ENCODE measurements at regions not wholly inside any gene's neighbourhood (a gene's known extent, or its start where the extent isn't known, plus 50 kb on each side); places are given as distances from the start of the nearest gene placed in this dataset.

DNA sequence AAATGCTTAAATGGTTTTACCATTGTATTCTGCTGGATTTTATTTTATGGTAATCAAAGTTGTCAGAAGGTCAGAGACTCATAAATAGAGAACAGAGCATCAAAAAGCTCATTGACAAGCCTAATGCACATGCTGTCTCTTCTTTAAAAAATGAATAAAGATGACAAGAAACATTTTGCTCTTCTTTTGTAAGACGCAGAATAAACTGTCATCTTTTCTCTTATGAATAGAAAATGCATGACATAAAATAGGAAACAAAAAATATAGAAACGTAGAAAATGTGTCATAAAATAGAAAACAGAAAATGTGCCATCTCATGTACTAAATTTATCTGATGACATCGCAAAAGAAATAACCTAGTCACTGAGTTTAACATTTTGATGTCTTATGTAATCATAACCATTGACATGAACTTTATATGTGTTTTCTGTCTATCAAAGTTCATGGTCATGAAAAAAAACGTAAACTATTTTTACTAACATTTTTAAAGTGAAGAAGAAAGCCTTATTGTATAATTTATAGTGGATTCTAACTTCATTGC is 484.1 kb downstream of the TRIML1 start:
- Histone ChIP-seq H3K4me3 (ENCODE audit: insufficient read depth in 1 of 2, low read depth in 1 of 2, low read length in 2 of 2) (no peak overlapping the region), H3K9ac (ENCODE audit: low read length) (no peak overlapping the region), H2BK15ac (ENCODE audit: low read depth, poor library complexity, severe bottlenecking) (no peak overlapping the region)

GRCh38 chr4:188624370-188624769 is 485.1 kb downstream of the TRIML1 start:
- Histone ChIP-seq H3K79me1 (replicated peaks; ENCODE audit: low read length, poor library complexity, severe bottlenecking) (no peaks in the 10 kb centered on the region), H3K14ac (ENCODE audit: low read length in 2 of 2) (no peak overlapping the region), H4K91ac (ENCODE audit: low read length) (no peak overlapping the region), H2BK15ac (ENCODE audit: low read depth, poor library complexity, severe bottlenecking) (no peak overlapping the region), H3K27me3 (ENCODE audit: control insufficient read depth in 1 of 2, insufficient read depth in 1 of 2, low read length in 2 of 2) (no peaks in the 10 kb centered on the region), H2BK12ac (ENCODE audit: low read length in 2 of 2) (no peak overlapping the region), H3K4me2 (ENCODE audit: low read length, poor library complexity, severe bottlenecking) (no peak overlapping the region), H2AFZ (ENCODE audit: low read depth, low read length) (peak overlapping the region; percentile 69), H3K9ac (ENCODE audit: low read length) (no peak overlapping the region), H3K36me3 (ENCODE audit: control insufficient read depth in 1 of 2, insufficient read depth in 2 of 2, low read depth in 1 of 2, low read length in 2 of 2) (peaks cover 0 to 11% of the 10 kb centered on the region in 2 experiments), H3K9me3 (ENCODE audit: control insufficient read depth, low read length) (no peaks in the 10 kb centered on the region), H2BK5ac (ENCODE audit: low read depth, low read length, poor library complexity, severe bottlenecking) (no peak overlapping the region), H2BK120ac (ENCODE audit: low read depth, low read length) (no peak overlapping the region), H3K18ac (ENCODE audit: low read depth in 1 of 2, low read length in 2 of 2) (no peak overlapping the region), H3K4ac (ENCODE audit: low read depth in 1 of 2, low read length in 2 of 2) (no peak overlapping the region), H3K4me1 (ENCODE audit: control insufficient read depth, insufficient read depth, low read depth, low read length) (peaks cover 6% of the 10 kb centered on the region), H3K23ac (ENCODE audit: low read length in 2 of 2) (no peak overlapping the region), H3K27ac (ENCODE audit: low read length, poor library complexity, severe bottlenecking) (no peak overlapping the region), H4K8ac (ENCODE audit: low read length) (no peak overlapping the region), H2AK5ac (ENCODE audit: low read length, severe bottlenecking) (peak overlapping the region; percentile 75), H3K4me3 (ENCODE audit: insufficient read depth in 1 of 2, low read depth in 1 of 2, low read length in 2 of 2) (no peak overlapping the region)
- whole genome bisulfite sequencing, result 44% methylated on average over 4 of the region's 4 CpGs
- no peak for DNase-seq

More for the DNA sequence above, 484.1 kb downstream of the TRIML1 start:
- no peak overlapping the region for H3K27ac ChIP-seq (ENCODE audit: low read length, poor library complexity, severe bottlenecking)
- H3K4me1 ChIP-seq (ENCODE audit: control insufficient read depth, insufficient read depth, low read depth, low read length), result peaks cover 7% of the 10 kb centered on the region
- H3K23ac ChIP-seq (ENCODE audit: low read length in 2 of 2), result no peak overlapping the region
- DNase-seq, result no peak
- no peaks in the 10 kb centered on the region for H3K79me1 ChIP-seq (replicated peaks; ENCODE audit: low read length, poor library complexity, severe bottlenecking)
- no peaks in the 10 kb centered on the region for H3K9me3 ChIP-seq (ENCODE audit: control insufficient read depth, low read length)
- H4K8ac ChIP-seq (ENCODE audit: low read length), result no peak overlapping the region
- peaks cover 0 to 9% of the 10 kb centered on the region in 2 experiments for H3K36me3 ChIP-seq (ENCODE audit: control insufficient read depth in 1 of 2, insufficient read depth in 2 of 2, low read depth in 1 of 2, low read length in 2 of 2)
- H2BK5ac ChIP-seq (ENCODE audit: low read depth, low read length, poor library complexity, severe bottlenecking), result no peak overlapping the region
- H2AFZ ChIP-seq (ENCODE audit: low read depth, low read length), result no peak overlapping the region
- H3K14ac ChIP-seq (ENCODE audit: low read length in 2 of 2), result no peak overlapping the region
- H3K4ac ChIP-seq (ENCODE audit: low read depth in 1 of 2, low read length in 2 of 2), result no peak overlapping the region
- no peak overlapping the region for H2AK5ac ChIP-seq (ENCODE audit: low read length, severe bottlenecking)
- H3K4me2 ChIP-seq (ENCODE audit: low read length, poor library complexity, severe bottlenecking), result no peak overlapping the region
- WGBS, result no CpG with 5 or more reads among the region's 4 CpGs
- H3K27me3 ChIP-seq (ENCODE audit: control insufficient read depth in 1 of 2, insufficient read depth in 1 of 2, low read length in 2 of 2), result no peaks in the 10 kb centered on the region
- no peak overlapping the region for H2BK12ac ChIP-seq (ENCODE audit: low read length in 2 of 2)
- H2BK120ac ChIP-seq (ENCODE audit: low read depth, low read length), result no peak overlapping the region
- no peak overlapping the region for H3K18ac ChIP-seq (ENCODE audit: low read depth in 1 of 2, low read length in 2 of 2)
- H4K91ac ChIP-seq (ENCODE audit: low read length), result no peak overlapping the region

DNA sequence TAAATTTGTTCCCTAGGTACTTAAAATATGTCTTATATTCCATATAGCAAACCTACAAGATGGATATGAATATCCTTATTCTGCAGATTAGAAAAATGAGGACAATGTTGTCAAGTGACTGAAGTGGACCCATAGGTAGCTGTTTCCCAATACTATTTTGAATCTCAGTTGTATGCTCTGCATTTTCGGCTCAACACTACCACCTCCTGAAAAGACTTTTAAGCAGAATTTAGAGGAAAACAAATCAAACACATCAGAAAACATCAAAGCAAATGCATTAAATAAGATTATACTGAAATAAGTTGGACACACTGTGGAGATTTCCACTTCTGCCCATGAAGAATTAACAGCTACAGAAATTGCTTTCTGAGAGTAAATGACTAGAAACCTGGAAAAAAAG is 488.7 kb downstream of the TRIML1 start:
- H3K4me1 ChIP-seq (ENCODE audit: control insufficient read depth, insufficient read depth, low read depth, low read length), result peaks cover 2% of the 10 kb centered on the region

DNA sequence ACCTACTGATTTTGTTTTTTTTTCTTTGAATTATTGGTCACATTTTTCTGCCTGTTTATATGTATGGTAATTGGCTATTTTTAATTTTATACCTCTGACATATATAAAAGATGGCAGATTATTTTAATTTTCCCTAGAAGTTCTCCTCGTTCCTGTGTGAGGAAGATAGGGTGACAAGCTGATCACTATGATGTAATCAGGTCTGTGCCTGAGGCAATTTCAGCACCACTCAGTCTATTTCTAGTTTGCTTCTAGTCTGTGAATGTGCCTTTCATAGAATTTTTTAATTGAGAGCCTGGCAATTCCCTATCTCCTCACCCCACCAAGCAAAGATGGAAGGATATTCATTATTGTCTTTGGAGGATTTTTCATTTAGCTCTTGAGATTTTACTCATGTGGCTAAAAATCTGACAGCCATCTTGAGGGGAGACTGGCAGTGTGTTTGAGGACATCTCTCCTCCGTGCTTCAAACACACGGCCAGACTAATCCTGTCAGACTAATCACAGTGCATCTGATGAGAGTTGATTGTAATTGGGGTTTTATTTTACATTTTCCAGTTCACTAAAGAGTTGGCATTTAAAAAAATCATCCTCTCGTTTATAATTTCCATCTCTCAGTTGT is 500.3 kb downstream of the TRIML1 start:
- no peak overlapping the region for H3K4me3 ChIP-seq (ENCODE audit: insufficient read depth in 1 of 2, low read depth in 1 of 2, low read length in 2 of 2)
- 100% methylated on average over 1 of the region's 4 CpGs for WGBS

More for the DNA sequence above, 488.7 kb downstream of the TRIML1 start:
- Histone ChIP-seq H2BK5ac (ENCODE audit: low read depth, low read length, poor library complexity, severe bottlenecking) (no peak overlapping the region), H3K27ac (ENCODE audit: low read length, poor library complexity, severe bottlenecking) (no peak overlapping the region), H3K4ac (ENCODE audit: low read depth in 1 of 2, low read length in 2 of 2) (no peak overlapping the region), H2BK12ac (ENCODE audit: low read length in 2 of 2) (no peak overlapping the region), H3K9me3 (ENCODE audit: control insufficient read depth, low read length) (no peaks in the 10 kb centered on the region), H4K8ac (ENCODE audit: low read length) (no peak overlapping the region), H2BK120ac (ENCODE audit: low read depth, low read length) (no peak overlapping the region), H3K4me3 (ENCODE audit: insufficient read depth in 1 of 2, low read depth in 1 of 2, low read length in 2 of 2) (no peak overlapping the region), H2BK15ac (ENCODE audit: low read depth, poor library complexity, severe bottlenecking) (no peak overlapping the region), H2AK5ac (ENCODE audit: low read length, severe bottlenecking) (no peak overlapping the region), H3K14ac (ENCODE audit: low read length in 2 of 2) (no peak overlapping the region), H2AFZ (ENCODE audit: low read depth, low read length) (no peak overlapping the region), H3K79me1 (replicated peaks; ENCODE audit: low read length, poor library complexity, severe bottlenecking) (no peaks in the 10 kb centered on the region), H3K36me3 (ENCODE audit: control insufficient read depth in 1 of 2, insufficient read depth in 2 of 2, low read depth in 1 of 2, low read length in 2 of 2) (peaks cover 0 to 22% of the 10 kb centered on the region in 2 experiments), H3K4me2 (ENCODE audit: low read length, poor library complexity, severe bottlenecking) (no peak overlapping the region), H3K18ac (ENCODE audit: low read depth in 1 of 2, low read length in 2 of 2) (no peak overlapping the region), H3K23ac (ENCODE audit: low read length in 2 of 2) (no peak overlapping the region), H3K27me3 (ENCODE audit: control insufficient read depth in 1 of 2, insufficient read depth in 1 of 2, low read length in 2 of 2) (no peaks in the 10 kb centered on the region), H3K9ac (ENCODE audit: low read length) (no peak overlapping the region), H4K91ac (ENCODE audit: low read length) (no peak overlapping the region)
- no peak for DNase-seq
- WGBS, result no CpG with 5 or more reads among the region's 1 CpG

More for the DNA sequence above, 500.3 kb downstream of the TRIML1 start:
- Histone ChIP-seq H2BK15ac (ENCODE audit: low read depth, poor library complexity, severe bottlenecking) (no peak overlapping the region), H4K8ac (ENCODE audit: low read length) (no peak overlapping the region), H3K4me2 (ENCODE audit: low read length, poor library complexity, severe bottlenecking) (no peak overlapping the region), H3K36me3 (ENCODE audit: control insufficient read depth in 1 of 2, insufficient read depth in 2 of 2, low read depth in 1 of 2, low read length in 2 of 2) (peaks cover 0 to 8% of the 10 kb centered on the region in 2 experiments), H3K79me1 (replicated peaks; ENCODE audit: low read length, poor library complexity, severe bottlenecking) (no peaks in the 10 kb centered on the region), H3K9ac (ENCODE audit: low read length) (no peak overlapping the region), H2BK12ac (ENCODE audit: low read length in 2 of 2) (no peak overlapping the region), H3K23ac (ENCODE audit: low read length in 2 of 2) (no peak overlapping the region), H3K27ac (ENCODE audit: low read length, poor library complexity, severe bottlenecking) (no peak overlapping the region), H2AFZ (ENCODE audit: low read depth, low read length) (no peak overlapping the region), H3K14ac (ENCODE audit: low read length in 2 of 2) (no peak overlapping the region), H2BK5ac (ENCODE audit: low read depth, low read length, poor library complexity, severe bottlenecking) (no peak overlapping the region), H3K18ac (ENCODE audit: low read depth in 1 of 2, low read length in 2 of 2) (no peak overlapping the region), H3K4ac (ENCODE audit: low read depth in 1 of 2, low read length in 2 of 2) (no peak overlapping the region), H3K9me3 (ENCODE audit: control insufficient read depth, low read length) (no peaks in the 10 kb centered on the region), H2AK5ac (ENCODE audit: low read length, severe bottlenecking) (no peak overlapping the region), H3K27me3 (ENCODE audit: control insufficient read depth in 1 of 2, insufficient read depth in 1 of 2, low read length in 2 of 2) (no peaks in the 10 kb centered on the region), H4K91ac (ENCODE audit: low read length) (no peak overlapping the region), H2BK120ac (ENCODE audit: low read depth, low read length) (no peak overlapping the region), H3K4me1 (ENCODE audit: control insufficient read depth, insufficient read depth, low read depth, low read length) (no peaks in the 10 kb centered on the region)
- DNase-seq, result no peak
